OCI-LY7 (cell line): ENCODE measurements at regions not wholly inside any gene's neighbourhood (a gene's known extent, or its start where the extent isn't known, plus 50 kb on each side); places are given as distances from the start of the nearest gene placed in this dataset.

ENCODE experiments used
- BruUV-seq: library from RNA; stranded (reverse); fragments of 400-500 nt; replicated peaks from 2 replicates; lab custom pipeline; 2021; lab: Mats Ljungman, UMichigan
- CTCF ChIA-PET: fragments of 300-600 bp; sonication (Branson Sonifier 250); formaldehyde crosslinking; loops from one replicate; lab custom pipeline; 2022; ENCODE audit warnings: antibody characterized with exemption; ENCODE audit not compliant: unreplicated experiment; lab: Charles Lee
- POLR2A ChIA-PET: fragments of 300-600 bp; sonication (Branson Sonifier 250); formaldehyde crosslinking; loops from one replicate; lab custom pipeline; 2022; ENCODE audit warnings: antibody characterized with exemption; lab: Charles Lee
- DNase-seq: peaks from one replicate; pipeline ENCODE4 v3.0.0-alpha.2; 2015; ENCODE audit warnings: low spot score
- H2AFZ ChIP-seq: fragments of 200-600 bp; sonication (generic), shearing (Covaris generic); 2 replicates; pipeline ENCODE4 v1.6.1; 2014; ENCODE audit warnings: mild to moderate bottlenecking, antibody characterized with exemption, low read length, moderate library complexity
- H3K27ac ChIP-seq: fragments of 200-600 bp; sonication (generic); 2 replicates; pipeline ENCODE4 v1.5.1; 2014; ENCODE audit warnings: mixed run types, low read depth, mild to moderate bottlenecking, moderate library complexity, low read length, inconsistent platforms; ENCODE audit not compliant: poor library complexity, severe bottlenecking
- H3K36me3 ChIP-seq: fragments of 200-600 bp; sonication (generic); 2 replicates; pipeline ENCODE4 v1.6.1; 2014; ENCODE audit warnings: mild to moderate bottlenecking, antibody characterized with exemption, low read length, moderate library complexity, mixed read lengths; ENCODE audit not compliant: insufficient read depth
- H3K4me1 ChIP-seq: fragments of 200-600 bp; sonication (generic); 2 replicates; pipeline ENCODE4 v1.5.1; 2014; ENCODE audit warnings: mild to moderate bottlenecking, low read length; ENCODE audit not compliant: insufficient read depth, poor library complexity, severe bottlenecking
- H3K4me2 ChIP-seq: fragments of 200-600 bp; sonication (generic); 2 replicates; pipeline ENCODE4 v1.6.1; 2014; ENCODE audit warnings: mild to moderate bottlenecking, low read length
- H3K4me3 ChIP-seq: fragments of 200-600 bp; sonication (generic); 2 replicates; pipeline ENCODE4 v1.5.1; 2014; ENCODE audit warnings: mild to moderate bottlenecking, low read depth, low read length; ENCODE audit not compliant: poor library complexity, severe bottlenecking
- H3K79me2 ChIP-seq: fragments of 200-600 bp; sonication (generic); 2 replicates; pipeline ENCODE4 v1.6.1; 2016; ENCODE audit warnings: low read depth, mild to moderate bottlenecking, low read length, moderate library complexity, mixed read lengths; ENCODE audit not compliant: insufficient read depth
- H3K9me2 ChIP-seq: fragments of 200-600 bp; sonication (generic); 2 replicates; pipeline ENCODE4 v1.6.1; 2016; ENCODE audit warnings: mild to moderate bottlenecking, low read length, mixed read lengths; ENCODE audit not compliant: insufficient read depth
- H3K9me3 ChIP-seq: fragments of 200-600 bp; sonication (generic); 2 replicates; pipeline ENCODE4 v1.6.1; 2014; ENCODE audit warnings: mild to moderate bottlenecking, mixed run types, low read length, mixed read lengths
- H4K20me1 ChIP-seq: fragments of 200-600 bp; sonication (generic); 2 replicates; pipeline ENCODE4 v1.6.1; 2014; ENCODE audit warnings: mild to moderate bottlenecking, antibody characterized with exemption, low read length, moderate library complexity, mixed read lengths; ENCODE audit not compliant: insufficient read depth
- EZH2phosphoT487 ChIP-seq: fragments of 200-600 bp; sonication (generic); IDR thresholded peaks from 2 replicates; pipeline ENCODE4 v1.6.1; 2018; ENCODE audit warnings: low read depth, borderline replicate concordance, mild to moderate bottlenecking, mixed run types, antibody characterized with exemption, low read length, moderate library complexity, mixed read lengths
- intact Hi-C: fragments of 100-400 bp; cut with micrococcal nuclease; formaldehyde crosslinking; loops from one replicate; pipeline ENCODE4 v1.10.0; 2022; ENCODE audit not compliant: unreplicated experiment
- TF ChIP-seq, protein P1 (sequence below): fragments of 200-600 bp; sonication (generic); conservative IDR thresholded peaks from 2 replicates; pipeline ENCODE4 v1.5.1; 2014; ENCODE audit warnings: mild to moderate bottlenecking, antibody characterized with exemption, low read length, moderate library complexity, mixed read lengths

GRCh38 chr12:74446466-74446865, 91.2 kb upstream of the ATXN7L3B start:
- Histone ChIP-seq H3K36me3 (no peaks in the 10 kb centered on the region), H3K4me2 (no peak overlapping the region), H3K79me2 (no peaks in the 10 kb centered on the region), H2AFZ (no peak overlapping the region), H3K27ac (no peak overlapping the region), H3K9me2 (no peaks in the 10 kb centered on the region), H3K9me3 (no peaks in the 10 kb centered on the region), H3K4me3 (no peak overlapping the region), H4K20me1 (no peaks in the 10 kb centered on the region), H3K4me1 (no peaks in the 10 kb centered on the region)
- CTCF ChIA-PET: no interaction called here
- TF ChIP-seq, protein P1, sequence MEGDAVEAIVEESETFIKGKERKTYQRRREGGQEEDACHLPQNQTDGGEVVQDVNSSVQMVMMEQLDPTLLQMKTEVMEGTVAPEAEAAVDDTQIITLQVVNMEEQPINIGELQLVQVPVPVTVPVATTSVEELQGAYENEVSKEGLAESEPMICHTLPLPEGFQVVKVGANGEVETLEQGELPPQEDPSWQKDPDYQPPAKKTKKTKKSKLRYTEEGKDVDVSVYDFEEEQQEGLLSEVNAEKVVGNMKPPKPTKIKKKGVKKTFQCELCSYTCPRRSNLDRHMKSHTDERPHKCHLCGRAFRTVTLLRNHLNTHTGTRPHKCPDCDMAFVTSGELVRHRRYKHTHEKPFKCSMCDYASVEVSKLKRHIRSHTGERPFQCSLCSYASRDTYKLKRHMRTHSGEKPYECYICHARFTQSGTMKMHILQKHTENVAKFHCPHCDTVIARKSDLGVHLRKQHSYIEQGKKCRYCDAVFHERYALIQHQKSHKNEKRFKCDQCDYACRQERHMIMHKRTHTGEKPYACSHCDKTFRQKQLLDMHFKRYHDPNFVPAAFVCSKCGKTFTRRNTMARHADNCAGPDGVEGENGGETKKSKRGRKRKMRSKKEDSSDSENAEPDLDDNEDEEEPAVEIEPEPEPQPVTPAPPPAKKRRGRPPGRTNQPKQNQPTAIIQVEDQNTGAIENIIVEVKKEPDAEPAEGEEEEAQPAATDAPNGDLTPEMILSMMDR: no peak
- TF ChIP-seq EZH2phosphoT487: no peak
- intact Hi-C loops: no loop called here
- no peak for DNase-seq
- BruUV-seq: no TSS peak
- POLR2A ChIA-PET: no interaction called here

- Histone ChIP-seq H4K20me1 (no peaks in the 10 kb centered on the region), H3K4me3 (no peak overlapping the region), H3K4me1 (no peaks in the 10 kb centered on the region), H3K79me2 (no peaks in the 10 kb centered on the region), H3K9me2 (no peaks in the 10 kb centered on the region), H3K36me3 (no peaks in the 10 kb centered on the region), H3K9me3 (no peaks in the 10 kb centered on the region), H3K27ac (no peak overlapping the region), H3K4me2 (no peak overlapping the region), H2AFZ (no peak overlapping the region)
- no TSS peak for BruUV-seq
- ChIA-PET POLR2A (no interaction called here), CTCF (no interaction called here)
- no peak for DNase-seq
- TF ChIP-seq EZH2phosphoT487: no peak
- TF ChIP-seq, protein P1: no peak
- intact Hi-C loops: no loop called here
Measured at GRCh38 chr12:74449872-74450271, 87.8 kb upstream of the ATXN7L3B start.

DNA sequence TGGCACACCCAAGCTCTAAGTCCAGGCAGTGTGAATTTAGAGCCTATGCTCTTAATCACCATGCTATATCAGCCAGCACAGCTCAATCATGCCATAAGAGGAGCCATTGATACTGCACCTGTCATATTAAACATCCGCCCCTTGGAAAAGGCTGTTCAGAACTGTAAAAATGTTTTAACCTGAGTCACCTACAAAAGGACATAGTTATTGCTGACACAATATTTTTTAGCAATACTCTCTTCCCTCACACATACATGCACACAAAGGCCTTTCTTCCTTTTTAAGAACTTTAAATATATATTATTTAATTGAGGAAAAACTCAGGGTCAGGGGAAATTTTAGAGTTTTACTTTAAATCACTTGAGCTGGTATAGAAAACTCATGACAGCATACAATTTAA, 83.5 kb upstream of the ATXN7L3B start:
- ChIA-PET POLR2A (no interaction called here), CTCF (no interaction called here)
- H4K20me1 ChIP-seq: no peaks in the 10 kb centered on the region
- no peak overlapping the region for H3K4me2 ChIP-seq
- no peak for TF ChIP-seq EZH2phosphoT487
- TF ChIP-seq, protein P1: no peak
- intact Hi-C loops: no loop called here
- no peaks in the 10 kb centered on the region for H3K9me2 ChIP-seq
- no peak overlapping the region for H3K4me3 ChIP-seq
- H3K27ac ChIP-seq: no peak overlapping the region
- BruUV-seq: no TSS peak
- no peaks in the 10 kb centered on the region for H3K4me1 ChIP-seq
- no peaks in the 10 kb centered on the region for H3K36me3 ChIP-seq
- H3K9me3 ChIP-seq: no peaks in the 10 kb centered on the region
- no peak for DNase-seq
- H3K79me2 ChIP-seq: no peaks in the 10 kb centered on the region
- H2AFZ ChIP-seq: no peak overlapping the region
